CD4-positive, alpha-beta T cell (primary cell): ENCODE measurements at regions not wholly inside any gene's neighbourhood (a gene's known extent, or its start where the extent isn't known, plus 50 kb on each side); places are given as distances from the start of the nearest gene placed in this dataset.

ENCODE experiments used
- ATAC-seq: fragments of 200-7000 bp; cut with Tn5 transposase; one replicate; pipeline ENCODE4 v1.10.0; 2022; ENCODE audit warnings: mild to moderate bottlenecking; ENCODE audit not compliant: poor library complexity
- CTCF ChIA-PET: fragments of 350-600 bp; sonication (Branson Sonifier 250); formaldehyde crosslinking; loops from one replicate; lab custom pipeline; 2021; ENCODE audit warnings: antibody characterized with exemption, inconsistent platforms; lab: Charles Lee
- POLR2A ChIA-PET: fragments of 350-600 bp; sonication (Branson Sonifier 250); formaldehyde crosslinking; loops from one replicate; lab custom pipeline; 2021; ENCODE audit warnings: antibody characterized with exemption, inconsistent platforms; lab: Charles Lee
- DNase-seq, 14 experiments: peaks; one replicate each; pipeline ENCODE4 v3.0.0-alpha.2; 2013 to 2020; ENCODE audit warnings: mixed read lengths in 2 of 14
- H3K27ac ChIP-seq, 2 donors: one replicate each; pipeline versions ENCODE4 v1.5.1 to v1.7.0; 2013; ENCODE audit warnings: low read length in 2 of 2, low read depth in 1 of 2, mild to moderate bottlenecking in 1 of 2
- H3K27me3 ChIP-seq, 2 experiments: 1 replicate in 1 of 2; 2 replicates in 1 of 2; pipeline versions ENCODE4 v1.6.1 to v1.7.0; 2013; ENCODE audit warnings: low read length in 2 of 2, control low read depth in 1 of 2, mild to moderate bottlenecking in 1 of 2, moderate library complexity in 1 of 2; ENCODE audit not compliant: insufficient read depth in 2 of 2, control insufficient read depth in 1 of 2
- H3K36me3 ChIP-seq: one replicate; pipeline ENCODE4 v1.6.1; 2013; ENCODE audit warnings: low read length, control low read depth; ENCODE audit not compliant: insufficient read depth
- H3K4me1 ChIP-seq: one replicate; pipeline ENCODE4 v1.6.1; 2013; ENCODE audit warnings: low read length, control low read depth; ENCODE audit not compliant: insufficient read depth
- H3K4me3 ChIP-seq: one replicate; pipeline ENCODE4 v1.5.1; 2013; ENCODE audit warnings: mild to moderate bottlenecking, low read length, moderate library complexity
- H3K9me3 ChIP-seq, 2 experiments: 1 replicate in 1 of 2; 2 replicates in 1 of 2; pipeline versions ENCODE4 v1.6.1 to v1.7.0; 2013; ENCODE audit warnings: low read length in 2 of 2, mild to moderate bottlenecking in 2 of 2, control low read depth in 1 of 2, moderate library complexity in 1 of 2; ENCODE audit not compliant: control insufficient read depth in 1 of 2, insufficient read depth in 1 of 2
- H3K27ac Mint-ChIP-seq: one replicate; pipeline ENCODE4 v1.8.0; 2020; ENCODE audit warnings: mixed read lengths
- H3K27me3 Mint-ChIP-seq: one replicate; pipeline ENCODE4 v1.8.0; 2021; ENCODE audit warnings: mixed read lengths
- H3K36me3 Mint-ChIP-seq: one replicate; pipeline ENCODE4 v1.8.0; 2021; ENCODE audit warnings: low read depth, mixed read lengths
- H3K4me1 Mint-ChIP-seq: one replicate; pipeline ENCODE4 v1.8.0; 2021; ENCODE audit warnings: low read depth, mixed read lengths
- H3K4me3 Mint-ChIP-seq: one replicate; pipeline ENCODE4 v1.8.0; 2020; ENCODE audit warnings: mild to moderate bottlenecking, mixed read lengths
- H3K9me3 Mint-ChIP-seq: one replicate; pipeline ENCODE4 v1.8.0; 2020; ENCODE audit warnings: mixed read lengths
- CTCF ChIP-seq: fragments of 200-600 bp; IDR thresholded peaks from one replicate; pipeline ENCODE4 v1.8.0; 2022; ENCODE audit warnings: antibody characterized with exemption, mild to moderate bottlenecking
- intact Hi-C, 2 experiments: fragments of 100-400 bp; cut with DNase I in 1 of 2; cut with micrococcal nuclease in 1 of 2; formaldehyde crosslinking; loops; one replicate each; pipeline versions ENCODE4 v1.15.1 to v1.9.0; 2023 to 2025; cut with DNase I, micrococcal nuclease

- no peaks in the 10 kb centered on the region for H3K9me3 Mint-ChIP-seq
- Histone ChIP-seq H3K27ac (no peak overlapping the region), H3K27me3 (peaks cover 0 to 2% of the 10 kb centered on the region in 2 experiments), H3K4me3 (no peak overlapping the region), H3K9me3 (peaks cover 0 to 42% of the 10 kb centered on the region in 2 experiments), H3K4me1 (no peaks in the 10 kb centered on the region), H3K36me3 (no peaks in the 10 kb centered on the region)
- no peak overlapping the region for H3K4me3 Mint-ChIP-seq
- ChIA-PET POLR2A (no interaction called here), CTCF (no interaction called here)
- no peak for TF ChIP-seq CTCF
- H3K27me3 Mint-ChIP-seq: no peaks in the 10 kb centered on the region
- no peaks in the 10 kb centered on the region for H3K4me1 Mint-ChIP-seq
- no peak overlapping the region for H3K27ac Mint-ChIP-seq
- intact Hi-C loops: no loop called here
- ATAC-seq (no peak), DNase-seq (no peak)
- H3K36me3 Mint-ChIP-seq: no peaks in the 10 kb centered on the region
Measured at GRCh38 chr4:8785656-8786142, 85.9 kb downstream of the HMX1 start.

GRCh38 chr4:8783736-8784135, 87.9 kb downstream of the HMX1 start:
- Mint-ChIP-seq H3K27me3 (no peaks in the 10 kb centered on the region), H3K27ac (no peak overlapping the region), H3K4me1 (no peaks in the 10 kb centered on the region), H3K9me3 (no peaks in the 10 kb centered on the region), H3K4me3 (no peak overlapping the region), H3K36me3 (no peaks in the 10 kb centered on the region)
- Histone ChIP-seq H3K36me3 (no peaks in the 10 kb centered on the region), H3K4me1 (no peaks in the 10 kb centered on the region), H3K27me3 (peaks cover 0 to 2% of the 10 kb centered on the region in 2 experiments), H3K9me3 (peaks cover 0 to 25% of the 10 kb centered on the region in 2 experiments), H3K27ac (no peak overlapping the region), H3K4me3 (no peak overlapping the region)
- no peak for DNase-seq
- ATAC-seq: no peak
- POLR2A ChIA-PET: no interaction called here
- intact Hi-C loops: no loop called here
- TF ChIP-seq CTCF: no peak
- CTCF ChIA-PET: no interaction called here

GRCh38 chr4:8782135-8782534, 89.5 kb downstream of the HMX1 start:
- no peak for TF ChIP-seq CTCF
- ATAC-seq (no peak), DNase-seq (no peak)
- H3K27me3 ChIP-seq: peaks cover 0 to 2% of the 10 kb centered on the region in 2 experiments
- H3K9me3 ChIP-seq: peaks cover 0 to 31% of the 10 kb centered on the region in 2 experiments
- no peak overlapping the region for H3K27ac ChIP-seq
- POLR2A ChIA-PET: no interaction called here
- CTCF ChIA-PET: no interaction called here
- Mint-ChIP-seq H3K4me1 (no peaks in the 10 kb centered on the region), H3K4me3 (no peak overlapping the region), H3K27me3 (no peaks in the 10 kb centered on the region), H3K9me3 (no peaks in the 10 kb centered on the region), H3K27ac (no peak overlapping the region), H3K36me3 (no peaks in the 10 kb centered on the region)
- H3K4me1 ChIP-seq: no peaks in the 10 kb centered on the region
- no peak overlapping the region for H3K4me3 ChIP-seq
- H3K36me3 ChIP-seq: no peaks in the 10 kb centered on the region
- intact Hi-C loops: no loop called here
